GM19438 (cell line): ENCODE measurements at regions not wholly inside any gene's neighbourhood (a gene's known extent, or its start where the extent isn't known, plus 50 kb on each side); places are given as distances from the start of the nearest gene placed in this dataset.

Experiments used
- ATAC-seq: cut with Tn5 transposase; IDR thresholded peaks from one replicate; pipeline ENCODE4 v1.9.1; 2021; ENCODE audit warnings: low read depth; ENCODE audit not compliant: unreplicated experiment

GRCh38 chr10:29962166-29962850, 97.1 kb downstream of the JCAD start:
- no peak for ATAC-seq

GRCh38 chr10:29961351-29961750, 98.0 kb downstream of the JCAD start:
- no peak for ATAC-seq

GRCh38 chr10:29960261-29960660, 99.1 kb downstream of the JCAD start:
- ATAC-seq, result no peak

- ATAC-seq, result no peak
Observed at GRCh38 chr10:29959586-29959985, 99.8 kb downstream of the JCAD start.

GRCh38 chr10:29958440-29958839, 100.9 kb downstream of the JCAD start:
- ATAC-seq, result no peak

- ATAC-seq, result no peak
Observed at GRCh38 chr10:29957907-29958331, 101.5 kb downstream of the JCAD start.

GRCh38 chr10:29957236-29957635, 102.2 kb downstream of the JCAD start:
- no peak for ATAC-seq

- no peak for ATAC-seq
Observed at GRCh38 chr10:29956335-29956924, 103.0 kb downstream of the JCAD start.

- ATAC-seq, result no peak
Observed at GRCh38 chr10:29955329-29955935, 104.0 kb downstream of the JCAD start.

GRCh38 chr10:29951441-29951931, 107.9 kb downstream of the JCAD start:
- no peak for ATAC-seq

GRCh38 chr10:29950391-29950790, 109.0 kb downstream of the JCAD start:
- no peak for ATAC-seq

GRCh38 chr10:29949411-29950011, 109.9 kb downstream of the JCAD start:
- ATAC-seq, result no peak

GRCh38 chr10:29948881-29949355, 110.5 kb downstream of the JCAD start:
- ATAC-seq, result no peak

GRCh38 chr10:29947701-29948060, 111.7 kb downstream of the JCAD start:
- ATAC-seq, result no peak

- ATAC-seq, result no peak
Observed at GRCh38 chr10:29946953-29947700, 112.3 kb downstream of the JCAD start.

GRCh38 chr10:29946614-29946952, 112.8 kb downstream of the JCAD start:
- no peak for ATAC-seq

- ATAC-seq, result no peak
Observed at GRCh38 chr10:29941476-29941875, 117.9 kb downstream of the JCAD start.

- no peak for ATAC-seq
Observed at GRCh38 chr10:29932991-29933390, 126.4 kb downstream of the JCAD start.

- no peak for ATAC-seq
Observed at GRCh38 chr10:29931833-29932232, 127.6 kb downstream of the JCAD start.

GRCh38 chr10:29929006-29929405, 130.4 kb downstream of the JCAD start:
- no peak for ATAC-seq

GRCh38 chr10:29926693-29927048, 132.7 kb downstream of the JCAD start:
- ATAC-seq, result no peak
